Tibial artery (tissue), 4 donors: ENCODE measurements at regions not wholly inside any gene's neighbourhood (a gene's known extent, or its start where the extent isn't known, plus 50 kb on each side); places are given as distances from the start of the nearest gene placed in this dataset.
"Not testable (repeated sequence)": the region's sequence is repeated elsewhere in the genome, so short reads cannot be mapped to it uniquely, and the experiment has no call there.

Source experiments
- DNase-seq, 2 donors: peaks; one replicate each; pipeline ENCODE4 v3.0.0-alpha.2; 2019
- H3K27ac ChIP-seq, 2 donors: fragments of 200-600 bp; sonication (generic) in 1 of 2; 1 replicate in 1 of 2; 2 replicates in 1 of 2; pipeline ENCODE4 v1.5.1; 2018 to 2019; ENCODE audit warnings: mild to moderate bottlenecking in 1 of 2
- H3K27me3 ChIP-seq, 2 donors: fragments of 200-600 bp; sonication (generic) in 1 of 2; one replicate each; pipeline versions ENCODE4 v1.5.1 to v1.6.0; 2016 to 2019
- H3K36me3 ChIP-seq, 3 donors: fragments of 200-600 bp; sonication (generic) in 2 of 3; one replicate each; pipeline ENCODE4 v1.5.1; 2016 to 2019; ENCODE audit warnings: mild to moderate bottlenecking in 2 of 3
- H3K4me1 ChIP-seq, 4 donors: fragments of 200-600 bp; sonication (generic) in 2 of 4; 1 replicate in 3 of 4; 2 replicates in 1 of 4; pipeline ENCODE4 v1.5.1; 2016 to 2019
- H3K4me3 ChIP-seq, 2 donors: fragments of 200-600 bp; sonication (generic) in 1 of 2; 1 replicate in 1 of 2; 2 replicates in 1 of 2; pipeline ENCODE4 v1.5.1; 2018 to 2019; ENCODE audit warnings: mild to moderate bottlenecking in 2 of 2
- H3K9me3 ChIP-seq, 3 donors: fragments of 200-600 bp; sonication (generic) in 1 of 3; one replicate each; pipeline ENCODE4 v1.5.1; 2016 to 2019
- CTCF ChIP-seq, 2 experiments: fragments of 200-600 bp in 1 of 2; fragments of 450-650 bp in 1 of 2; IDR thresholded peaks; one replicate each; pipeline ENCODE4 v1.5.1; 2017 to 2019; ENCODE audit warnings: antibody characterized with exemption in 2 of 2, mild to moderate bottlenecking in 1 of 2, moderate library complexity in 1 of 2
- intact Hi-C: fragments of 100-400 bp; cut with DNase I; formaldehyde crosslinking; loops from one replicate; pipeline ENCODE4 v1.15.0; 2023; ENCODE audit warnings: low total_unique reads

GRCh38 chr4:43496602-43497001 lies 604.1 kb downstream of the GRXCR1 start:
- H3K36me3 ChIP-seq: no peaks in the 10 kb centered on the region
- no peaks in the 10 kb centered on the region for H3K4me1 ChIP-seq
- H3K9me3 ChIP-seq: no peaks in the 10 kb centered on the region
- no peaks in the 10 kb centered on the region for H3K27me3 ChIP-seq
- DNase-seq: no peak
- intact Hi-C loops: no loop called here
- no peak for TF ChIP-seq CTCF (IDR thresholded peaks at IDR 0.05)
- H3K4me3 ChIP-seq: no peak overlapping the region
- H3K27ac ChIP-seq: no peak overlapping the region

- DNase-seq, H3K27ac ChIP-seq, H3K4me3 ChIP-seq, H3K27me3 ChIP-seq, H3K9me3 ChIP-seq, H3K36me3 ChIP-seq, intact Hi-C loops, H3K4me1 ChIP-seq: not testable (repeated sequence)
These were observed 613.3 kb downstream of the GRXCR1 start for GRCh38 chr4:43505823-43506222.

- H3K4me3 ChIP-seq: no peak overlapping the region
- no peak for TF ChIP-seq CTCF (IDR thresholded peaks at IDR 0.05)
- H3K4me1 ChIP-seq: no peaks in the 10 kb centered on the region
- no peak for DNase-seq
- no peaks in the 10 kb centered on the region for H3K36me3 ChIP-seq
- H3K27ac ChIP-seq: no peak overlapping the region
- no peaks in the 10 kb centered on the region for H3K27me3 ChIP-seq
- no peaks in the 10 kb centered on the region for H3K9me3 ChIP-seq
- intact Hi-C loops: no loop called here
These were observed 619.7 kb downstream of the GRXCR1 start for GRCh38 chr4:43512253-43512652.

- Histone ChIP-seq H3K27me3 (no peaks in the 10 kb centered on the region), H3K27ac (no peak overlapping the region), H3K9me3 (no peaks in the 10 kb centered on the region), H3K4me1 (no peaks in the 10 kb centered on the region), H3K36me3 (no peaks in the 10 kb centered on the region), H3K4me3 (no peak overlapping the region)
- no peak for DNase-seq
- intact Hi-C loops: no loop called here
- no peak for TF ChIP-seq CTCF (IDR thresholded peaks at IDR 0.05)
These were observed 633.1 kb downstream of the GRXCR1 start for GRCh38 chr4:43525646-43526045.

- TF ChIP-seq CTCF (IDR thresholded peaks at IDR 0.05): no peak
- no peaks in the 10 kb centered on the region for H3K27me3 ChIP-seq
These were observed 655.0 kb downstream of the GRXCR1 start for GRCh38 chr4:43547561-43547960.

GRCh38 chr4:43550981-43551627 lies 658.6 kb downstream of the GRXCR1 start:
- H3K36me3 ChIP-seq: no peaks in the 10 kb centered on the region
- H3K9me3 ChIP-seq: peaks cover 0 to 12% (median 0%) of the 10 kb centered on the region in 3 donors
- H3K27me3 ChIP-seq: no peaks in the 10 kb centered on the region
- no peak overlapping the region for H3K4me3 ChIP-seq
- no peak overlapping the region for H3K27ac ChIP-seq
- intact Hi-C loops: no loop called here
- H3K4me1 ChIP-seq: no peaks in the 10 kb centered on the region
- TF ChIP-seq CTCF (IDR thresholded peaks at IDR 0.05): no peak
- DNase-seq: peak in 1 of 2 donors; percentile 64

More at GRCh38 chr4:43547561-43547960, 655.0 kb downstream of the GRXCR1 start:
- Histone ChIP-seq H3K36me3 (no peaks in the 10 kb centered on the region), H3K4me3 (no peak overlapping the region), H3K4me1 (no peaks in the 10 kb centered on the region), H3K9me3 (peaks cover 0 to 7% (median 0%) of the 10 kb centered on the region in 3 donors), H3K27ac (no peak overlapping the region)
- no peak for DNase-seq
- intact Hi-C loops: no loop called here
